Fibroblast of lung (primary cell): ENCODE measurements at regions not wholly inside any gene's neighbourhood (a gene's known extent, or its start where the extent isn't known, plus 50 kb on each side); places are given as distances from the start of the nearest gene placed in this dataset.

Experiments
- DNase-seq, 2 donors: peaks; one replicate each; pipeline versions ENCODE4 v3.0.0 to v3.0.0-alpha.2; 2010; ENCODE audit warnings: low read depth in 2 of 2
- H2AFZ ChIP-seq: 2 replicates; pipeline ENCODE4 v1.5.1; 2012; ENCODE audit warnings: low read length, control low read depth, inconsistent platforms
- H3K27ac ChIP-seq: 2 replicates; pipeline ENCODE4 v1.5.1; 2011; ENCODE audit warnings: low read length, control low read depth; ENCODE audit not compliant: insufficient read depth
- H3K27me3 ChIP-seq: 2 replicates; pipeline ENCODE4 v1.5.1; 2011; ENCODE audit warnings: mild to moderate bottlenecking, low read length; ENCODE audit not compliant: control insufficient read depth, insufficient read depth
- H3K36me3 ChIP-seq: 2 replicates; pipeline ENCODE4 v1.5.1; 2011; ENCODE audit warnings: low read length; ENCODE audit not compliant: control insufficient read depth, insufficient read depth
- H3K4me1 ChIP-seq: 2 replicates; pipeline ENCODE4 v1.5.1; 2011; ENCODE audit warnings: low read length; ENCODE audit not compliant: control insufficient read depth, insufficient read depth; ENCODE audit errors: extremely low read depth
- H3K4me2 ChIP-seq: 2 replicates; pipeline ENCODE4 v1.5.1; 2011; ENCODE audit warnings: low read length, control low read depth; ENCODE audit not compliant: insufficient read depth; ENCODE audit errors: extremely low read depth
- H3K4me3 ChIP-seq, 4 experiments: fragments of 200-600 bp in 1 of 4; sonication (generic) in 1 of 4; replicated peaks in 1 of 4; 2 replicates each; pipeline ENCODE4 v1.5.1; 2011 to 2016; ENCODE audit warnings: low read length in 4 of 4, low read depth in 3 of 4, mild to moderate bottlenecking in 3 of 4, control low read depth in 2 of 4, inconsistent platforms in 1 of 4, mixed read lengths in 1 of 4; ENCODE audit not compliant: insufficient read depth in 1 of 4; ENCODE audit errors: control extremely low read depth in 1 of 4
- H3K79me2 ChIP-seq: 2 replicates; pipeline ENCODE4 v1.5.1; 2012; ENCODE audit warnings: mild to moderate bottlenecking, low read length, inconsistent platforms; ENCODE audit not compliant: control insufficient read depth, insufficient read depth
- H3K9ac ChIP-seq: 2 replicates; pipeline ENCODE4 v1.5.1; 2011; ENCODE audit warnings: mild to moderate bottlenecking, low read length, control low read depth; ENCODE audit not compliant: insufficient read depth
- H3K9me3 ChIP-seq: 2 replicates; pipeline ENCODE4 v1.5.1; 2012; ENCODE audit warnings: low read depth, low read length; ENCODE audit not compliant: control insufficient read depth, insufficient read depth
- H4K20me1 ChIP-seq: 2 replicates; pipeline ENCODE4 v1.5.1; 2011; ENCODE audit warnings: low read length; ENCODE audit not compliant: control insufficient read depth, insufficient read depth; ENCODE audit errors: extremely low read depth
- CTCF ChIP-seq, 2 donors: IDR thresholded peaks in 1 of 2; conservative IDR thresholded peaks in 1 of 2; 1 replicate in 1 of 2; 2 replicates in 1 of 2; pipeline ENCODE4 v1.5.1; 2011 to 2012; ENCODE audit warnings: low read length in 2 of 2, control low read depth in 1 of 2, inconsistent platforms in 1 of 2, low read depth in 1 of 2, mild to moderate bottlenecking in 1 of 2
- EZH2 ChIP-seq: IDR thresholded peaks from 2 replicates; pipeline ENCODE4 v1.5.1; 2012; ENCODE audit warnings: low read length, control low read depth, mild to moderate bottlenecking; ENCODE audit errors: missing control alignments

GRCh38 chr3:176920766-176921160 is 276.5 kb downstream of the TBL1XR1 start:
- no peak overlapping the region for H3K9ac ChIP-seq
- no peaks in the 10 kb centered on the region for H4K20me1 ChIP-seq
- H3K36me3 ChIP-seq = no peaks in the 10 kb centered on the region
- DNase-seq = no peak
- no peaks in the 10 kb centered on the region for H3K4me1 ChIP-seq
- H3K4me2 ChIP-seq = no peak overlapping the region
- peak overlapping the region; percentile 9 for H2AFZ ChIP-seq
- H3K4me3 ChIP-seq = no peak overlapping the region
- TF ChIP-seq EZH2 = no peak
- no peak for TF ChIP-seq CTCF (conservative IDR thresholded peaks at IDR 0.05 in 1 of 2, IDR thresholded peaks at IDR 0.05 in 1 of 2; ENCODE audit: low read depth in 1 of 2, low read length in 2 of 2)
- H3K9me3 ChIP-seq = no peaks in the 10 kb centered on the region
- no peaks in the 10 kb centered on the region for H3K27me3 ChIP-seq
- no peak overlapping the region for H3K27ac ChIP-seq
- no peaks in the 10 kb centered on the region for H3K79me2 ChIP-seq

GRCh38 chr3:176919836-176920765 is 277.2 kb downstream of the TBL1XR1 start:
- H3K36me3 ChIP-seq = no peaks in the 10 kb centered on the region
- H3K79me2 ChIP-seq = no peaks in the 10 kb centered on the region
- TF ChIP-seq CTCF (conservative IDR thresholded peaks at IDR 0.05 in 1 of 2, IDR thresholded peaks at IDR 0.05 in 1 of 2; ENCODE audit: low read depth in 1 of 2, low read length in 2 of 2) = no peak
- no peak for TF ChIP-seq EZH2
- no peak overlapping the region for H3K9ac ChIP-seq
- no peak overlapping the region for H3K27ac ChIP-seq
- no peaks in the 10 kb centered on the region for H3K27me3 ChIP-seq
- no peaks in the 10 kb centered on the region for H4K20me1 ChIP-seq
- no peak overlapping the region for H3K4me2 ChIP-seq
- no peaks in the 10 kb centered on the region for H3K9me3 ChIP-seq
- peak; percentile 86 to 88 for DNase-seq
- H3K4me3 ChIP-seq = no peak overlapping the region
- no peaks in the 10 kb centered on the region for H3K4me1 ChIP-seq
- peak overlapping the region; percentile 9 for H2AFZ ChIP-seq

GRCh38 chr3:176916777-176917176 is 280.5 kb downstream of the TBL1XR1 start:
- Histone ChIP-seq H3K4me1 (no peaks in the 10 kb centered on the region), H3K27ac (no peak overlapping the region), H3K9ac (no peak overlapping the region), H3K4me3 (no peak overlapping the region), H3K36me3 (no peaks in the 10 kb centered on the region), H2AFZ (no peak overlapping the region), H4K20me1 (no peaks in the 10 kb centered on the region), H3K4me2 (no peak overlapping the region), H3K79me2 (no peaks in the 10 kb centered on the region), H3K9me3 (no peaks in the 10 kb centered on the region), H3K27me3 (no peaks in the 10 kb centered on the region)
- TF ChIP-seq EZH2 (no peak), CTCF (conservative IDR thresholded peaks at IDR 0.05 in 1 of 2, IDR thresholded peaks at IDR 0.05 in 1 of 2; ENCODE audit: low read depth in 1 of 2, low read length in 2 of 2) (no peak)
- no peak for DNase-seq
